Spleen (tissue), 7 donors: ENCODE measurements at regions not wholly inside any gene's neighbourhood (a gene's known extent, or its start where the extent isn't known, plus 50 kb on each side); places are given as distances from the start of the nearest gene placed in this dataset.

Experiments used
- POLR2A ChIP-seq, 3 donors: fragments of 450-650 bp; IDR thresholded peaks; one replicate each; pipeline ENCODE4 v1.5.1; 2017; ENCODE audit warnings: antibody characterized with exemption in 3 of 3, mild to moderate bottlenecking in 1 of 3
- POLR2AphosphoS5 ChIP-seq, 3 donors: sonication (generic); formaldehyde crosslinking; IDR thresholded peaks; one replicate each; pipeline ENCODE4 v1.5.1; 2017; ENCODE audit warnings: antibody characterized with exemption in 3 of 3
- TF ChIP-seq, protein P1 (sequence below), 11 experiments: fragments of 200-600 bp in 7 of 11; fragments of 450-650 bp in 4 of 11; sonication (generic) in 4 of 11; IDR thresholded peaks in 8 of 11; conservative IDR thresholded peaks in 3 of 11; 1 replicate in 7 of 11; 2 replicates in 4 of 11; pipeline versions ENCODE4 v1.4.0 to v1.8.0; 2016 to 2021; ENCODE audit warnings: antibody characterized with exemption in 11 of 11, inconsistent platforms in 4 of 11, mild to moderate bottlenecking in 1 of 11
- donor health status: DM: no; HTN: no; CAD: no; lungs with moderate emphysema.
- donor health status: DM: no; HTN: no; CAD: no.
- donor health status: DM: no; HTN: no; CAD: no.

GRCh38 chr1:216794586-216794985, 71.4 kb upstream of the ESRRG start:
- TF ChIP-seq, protein P1, sequence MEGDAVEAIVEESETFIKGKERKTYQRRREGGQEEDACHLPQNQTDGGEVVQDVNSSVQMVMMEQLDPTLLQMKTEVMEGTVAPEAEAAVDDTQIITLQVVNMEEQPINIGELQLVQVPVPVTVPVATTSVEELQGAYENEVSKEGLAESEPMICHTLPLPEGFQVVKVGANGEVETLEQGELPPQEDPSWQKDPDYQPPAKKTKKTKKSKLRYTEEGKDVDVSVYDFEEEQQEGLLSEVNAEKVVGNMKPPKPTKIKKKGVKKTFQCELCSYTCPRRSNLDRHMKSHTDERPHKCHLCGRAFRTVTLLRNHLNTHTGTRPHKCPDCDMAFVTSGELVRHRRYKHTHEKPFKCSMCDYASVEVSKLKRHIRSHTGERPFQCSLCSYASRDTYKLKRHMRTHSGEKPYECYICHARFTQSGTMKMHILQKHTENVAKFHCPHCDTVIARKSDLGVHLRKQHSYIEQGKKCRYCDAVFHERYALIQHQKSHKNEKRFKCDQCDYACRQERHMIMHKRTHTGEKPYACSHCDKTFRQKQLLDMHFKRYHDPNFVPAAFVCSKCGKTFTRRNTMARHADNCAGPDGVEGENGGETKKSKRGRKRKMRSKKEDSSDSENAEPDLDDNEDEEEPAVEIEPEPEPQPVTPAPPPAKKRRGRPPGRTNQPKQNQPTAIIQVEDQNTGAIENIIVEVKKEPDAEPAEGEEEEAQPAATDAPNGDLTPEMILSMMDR (IDR thresholded peaks at IDR 0.05 in 8 of 11, conservative IDR thresholded peaks at IDR 0.05 in 3 of 11) = no peak
- TF ChIP-seq POLR2AphosphoS5 (IDR thresholded peaks at IDR 0.05) (no peak), POLR2A (IDR thresholded peaks at IDR 0.05) (no peak)
